Mucosa of stomach (tissue), 1 donor: ENCODE measurements at regions not wholly inside any gene's neighbourhood (a gene's known extent, or its start where the extent isn't known, plus 50 kb on each side); places are given as distances from the start of the nearest gene placed in this dataset.
"Not testable (repeated sequence)": the region's sequence is repeated elsewhere in the genome, so short reads cannot be mapped to it uniquely, and the experiment has no call there.

Experiments used
- H3K27me3 ChIP-seq: one replicate; pipeline ENCODE4 v1.7.0; 2013; ENCODE audit warnings: mild to moderate bottlenecking, low read length; ENCODE audit not compliant: control insufficient read depth, insufficient read depth
- H3K36me3 ChIP-seq: one replicate; pipeline ENCODE4 v1.7.0; 2013; ENCODE audit warnings: low read length; ENCODE audit not compliant: control insufficient read depth, insufficient read depth
- H3K4me1 ChIP-seq: one replicate; pipeline ENCODE4 v1.7.0; 2013; ENCODE audit warnings: mild to moderate bottlenecking, low read length; ENCODE audit not compliant: control insufficient read depth, insufficient read depth
- H3K4me3 ChIP-seq: one replicate; pipeline ENCODE4 v1.7.0; 2013; ENCODE audit warnings: low read length
- H3K9ac ChIP-seq: one replicate; pipeline ENCODE4 v1.7.0; 2013; ENCODE audit warnings: mild to moderate bottlenecking, low read length, moderate library complexity
- H3K9me3 ChIP-seq: one replicate; pipeline ENCODE4 v1.7.0; 2013; ENCODE audit warnings: mild to moderate bottlenecking, low read length, moderate library complexity; ENCODE audit not compliant: control insufficient read depth
- donor health status: Pancreatic carcinoma.

GRCh38 chr6:169112483-169113320, 140.9 kb downstream of the THBS2 start:
- Histone ChIP-seq H3K27me3 (no peaks in the 10 kb centered on the region), H3K9ac (no peak overlapping the region), H3K36me3 (no peaks in the 10 kb centered on the region), H3K4me1 (no peaks in the 10 kb centered on the region), H3K4me3 (no peak overlapping the region), H3K9me3 (no peaks in the 10 kb centered on the region)

GRCh38 chr6:169111203-169111602, 142.4 kb downstream of the THBS2 start:
- Histone ChIP-seq H3K9ac (no peak overlapping the region), H3K9me3 (no peaks in the 10 kb centered on the region), H3K27me3 (no peaks in the 10 kb centered on the region), H3K4me1 (no peaks in the 10 kb centered on the region), H3K4me3 (no peak overlapping the region), H3K36me3 (no peaks in the 10 kb centered on the region)

GRCh38 chr6:169109411-169110220, 144.0 kb downstream of the THBS2 start:
- H3K36me3 ChIP-seq: no peaks in the 10 kb centered on the region
- H3K27me3 ChIP-seq: no peaks in the 10 kb centered on the region
- H3K9ac ChIP-seq: no peak overlapping the region
- no peaks in the 10 kb centered on the region for H3K4me1 ChIP-seq
- H3K4me3 ChIP-seq: no peak overlapping the region
- H3K9me3 ChIP-seq: no peaks in the 10 kb centered on the region

- Histone ChIP-seq H3K9me3 (no peaks in the 10 kb centered on the region), H3K4me3 (no peak overlapping the region), H3K36me3 (no peaks in the 10 kb centered on the region), H3K4me1 (no peaks in the 10 kb centered on the region), H3K9ac (no peak overlapping the region), H3K27me3 (no peaks in the 10 kb centered on the region)
These were observed 144.9 kb downstream of the THBS2 start for GRCh38 chr6:169108753-169109152.

- H3K4me3 ChIP-seq: no peak overlapping the region
- no peaks in the 10 kb centered on the region for H3K9me3 ChIP-seq
- no peaks in the 10 kb centered on the region for H3K36me3 ChIP-seq
- no peak overlapping the region for H3K9ac ChIP-seq
- no peaks in the 10 kb centered on the region for H3K4me1 ChIP-seq
- H3K27me3 ChIP-seq: no peaks in the 10 kb centered on the region
These were observed 147.5 kb downstream of the THBS2 start for GRCh38 chr6:169106176-169106575.

- Histone ChIP-seq H3K9ac (no peak overlapping the region), H3K27me3 (no peaks in the 10 kb centered on the region), H3K9me3 (no peaks in the 10 kb centered on the region), H3K4me1 (no peaks in the 10 kb centered on the region), H3K4me3 (no peak overlapping the region), H3K36me3 (no peaks in the 10 kb centered on the region)
These were observed 151.7 kb downstream of the THBS2 start for GRCh38 chr6:169101981-169102380.

- Histone ChIP-seq H3K9me3 (no peaks in the 10 kb centered on the region), H3K9ac (no peak overlapping the region), H3K4me3 (no peak overlapping the region), H3K36me3 (no peaks in the 10 kb centered on the region), H3K4me1 (no peaks in the 10 kb centered on the region), H3K27me3 (no peaks in the 10 kb centered on the region)
These were observed 152.4 kb downstream of the THBS2 start for GRCh38 chr6:169101036-169101805.

- Histone ChIP-seq H3K9ac (no peak overlapping the region), H3K27me3 (no peaks in the 10 kb centered on the region), H3K4me3 (no peak overlapping the region), H3K9me3 (no peaks in the 10 kb centered on the region), H3K4me1 (no peaks in the 10 kb centered on the region), H3K36me3 (no peaks in the 10 kb centered on the region)
These were observed 154.0 kb downstream of the THBS2 start for GRCh38 chr6:169099411-169100202.

GRCh38 chr6:169098651-169099050, 155.0 kb downstream of the THBS2 start:
- H3K36me3 ChIP-seq, H3K27me3 ChIP-seq, H3K4me3 ChIP-seq, H3K9me3 ChIP-seq, H3K9ac ChIP-seq, H3K4me1 ChIP-seq: not testable (repeated sequence)

- no peak overlapping the region for H3K4me3 ChIP-seq
- H3K36me3 ChIP-seq: no peaks in the 10 kb centered on the region
- no peaks in the 10 kb centered on the region for H3K27me3 ChIP-seq
- no peak overlapping the region for H3K9ac ChIP-seq
- no peaks in the 10 kb centered on the region for H3K9me3 ChIP-seq
- H3K4me1 ChIP-seq: no peaks in the 10 kb centered on the region
These were observed 155.5 kb downstream of the THBS2 start for GRCh38 chr6:169098116-169098515.

GRCh38 chr6:169097381-169097959, 156.2 kb downstream of the THBS2 start:
- H3K9me3 ChIP-seq: no peaks in the 10 kb centered on the region
- H3K9ac ChIP-seq: no peak overlapping the region
- H3K4me1 ChIP-seq: no peaks in the 10 kb centered on the region
- H3K4me3 ChIP-seq: no peak overlapping the region
- H3K27me3 ChIP-seq: no peaks in the 10 kb centered on the region
- no peaks in the 10 kb centered on the region for H3K36me3 ChIP-seq
